Neural cell (in vitro differentiated cells): ENCODE measurements at regions not wholly inside any gene's neighbourhood (a gene's known extent, or its start where the extent isn't known, plus 50 kb on each side); places are given as distances from the start of the nearest gene placed in this dataset.

Experiments
- H2AFZ ChIP-seq: fragments of 200-600, 300-800 bp; sonication (generic), shearing (Covaris generic); 2 replicates; pipeline ENCODE4 v1.6.0; 2014; ENCODE audit warnings: low read depth, mild to moderate bottlenecking, antibody characterized with exemption, low read length, moderate library complexity
- H3F3A ChIP-seq: fragments of 200-600 bp; shearing (Covaris generic); 2 replicates; pipeline ENCODE4 v1.6.1; 2016; ENCODE audit warnings: mild to moderate bottlenecking, moderate library complexity, mixed read lengths, antibody characterized with exemption, low read length; ENCODE audit not compliant: insufficient read depth, poor library complexity, severe bottlenecking
- H3K27ac ChIP-seq: fragments of 200-600, 300-800 bp; sonication (generic), shearing (Covaris generic); 2 replicates; pipeline ENCODE4 v1.5.1; 2014; ENCODE audit warnings: mild to moderate bottlenecking, low read length, moderate library complexity
- H3K27me3 ChIP-seq: fragments of 300-800, 200-600 bp; sonication (generic), shearing (Covaris generic); 2 replicates; pipeline ENCODE4 v1.6.0; 2014; ENCODE audit warnings: mild to moderate bottlenecking, low read depth, low read length, moderate library complexity; ENCODE audit not compliant: insufficient read depth
- H3K36me3 ChIP-seq: fragments of 300-800, 200-600 bp; sonication (generic), shearing (Covaris generic); 2 replicates; pipeline ENCODE4 v1.5.1; 2014; ENCODE audit warnings: mild to moderate bottlenecking, antibody characterized with exemption, low read length, moderate library complexity; ENCODE audit not compliant: insufficient read depth
- H3K4me2 ChIP-seq: fragments of 300-800, 200-600 bp; sonication (generic), shearing (Covaris generic); 2 replicates; pipeline ENCODE4 v1.6.0; 2014; ENCODE audit warnings: mild to moderate bottlenecking, low read length
- H3K4me3 ChIP-seq: fragments of 300-800, 200-600 bp; sonication (generic), shearing (Covaris generic); 2 replicates; pipeline ENCODE4 v1.5.1; 2014; ENCODE audit warnings: mild to moderate bottlenecking, low read length, moderate library complexity
- H3K79me2 ChIP-seq: fragments of 200-600 bp; shearing (Covaris generic); replicated peaks from 2 replicates; pipeline ENCODE4 v1.6.0; 2014; ENCODE audit warnings: mild to moderate bottlenecking, low read length, moderate library complexity; ENCODE audit not compliant: insufficient read depth
- H3K9ac ChIP-seq: fragments of 300-800, 200-600 bp; sonication (generic), shearing (Covaris generic); 2 replicates; pipeline ENCODE4 v1.6.1; 2016; ENCODE audit warnings: mild to moderate bottlenecking, low read length, mixed read lengths
- H3K9me2 ChIP-seq: fragments of 200-600 bp; shearing (Covaris generic); 2 replicates; pipeline ENCODE4 v1.6.1; 2016; ENCODE audit warnings: mild to moderate bottlenecking, low read length, mixed read lengths; ENCODE audit not compliant: insufficient read depth
- H3K9me3 ChIP-seq: fragments of 200-600, 300-800 bp; sonication (generic), shearing (Covaris generic); 2 replicates; pipeline ENCODE4 v1.6.1; 2016; ENCODE audit warnings: mild to moderate bottlenecking, mixed run types, low read length, moderate library complexity, mixed read lengths
- H4K20me1 ChIP-seq: fragments of 200-600 bp; shearing (Covaris generic); 2 replicates; pipeline ENCODE4 v1.6.1; 2016; ENCODE audit warnings: mild to moderate bottlenecking, mixed run types; ENCODE audit not compliant: insufficient read depth
- CTCF ChIP-seq: fragments of 450-650 bp; IDR thresholded peaks from 2 replicates; pipeline ENCODE4 v1.5.1; 2014; ENCODE audit warnings: antibody characterized with exemption, mild to moderate bottlenecking, moderate library complexity; ENCODE audit not compliant: poor library complexity, severe bottlenecking
- EP300 ChIP-seq: fragments of 450-650 bp; conservative IDR thresholded peaks from 2 replicates; pipeline ENCODE4 v1.6.1; 2014; ENCODE audit warnings: antibody characterized with exemption, mild to moderate bottlenecking, moderate library complexity; ENCODE audit not compliant: poor library complexity, severe bottlenecking
- EZH2 ChIP-seq: fragments of 200-600, 300-800 bp; shearing (Covaris generic), sonication (generic); IDR thresholded peaks from 2 replicates; pipeline ENCODE4 v1.6.1; 2014; ENCODE audit warnings: antibody characterized with exemption, low read length, borderline replicate concordance, mild to moderate bottlenecking; ENCODE audit not compliant: insufficient read depth, poor library complexity, severe bottlenecking
- MXI1 ChIP-seq: fragments of 450-650 bp; conservative IDR thresholded peaks from 2 replicates; pipeline ENCODE4 v1.6.1; 2014; ENCODE audit warnings: antibody characterized with exemption, mild to moderate bottlenecking; ENCODE audit not compliant: poor library complexity, severe bottlenecking
- POLR2AphosphoS5 ChIP-seq: IDR thresholded peaks from 2 replicates; pipeline ENCODE4 v1.6.1; 2012
- RAD21 ChIP-seq: fragments of 450-650 bp; conservative IDR thresholded peaks from 2 replicates; pipeline ENCODE4 v1.6.1; 2014; ENCODE audit warnings: antibody characterized with exemption, mild to moderate bottlenecking, moderate library complexity
- SMC3 ChIP-seq: fragments of 450-650 bp; conservative IDR thresholded peaks from 2 replicates; pipeline ENCODE4 v1.6.1; 2014; ENCODE audit warnings: antibody characterized with exemption, mild to moderate bottlenecking, moderate library complexity; ENCODE audit not compliant: poor library complexity
- TAF1 ChIP-seq: IDR thresholded peaks from 2 replicates; pipeline ENCODE4 v1.6.1; 2012; ENCODE audit warnings: low read depth
- TF ChIP-seq, protein P1 (sequence below): IDR thresholded peaks from 2 replicates; pipeline ENCODE4 v1.6.1; 2012; ENCODE audit warnings: borderline replicate concordance

DNA sequence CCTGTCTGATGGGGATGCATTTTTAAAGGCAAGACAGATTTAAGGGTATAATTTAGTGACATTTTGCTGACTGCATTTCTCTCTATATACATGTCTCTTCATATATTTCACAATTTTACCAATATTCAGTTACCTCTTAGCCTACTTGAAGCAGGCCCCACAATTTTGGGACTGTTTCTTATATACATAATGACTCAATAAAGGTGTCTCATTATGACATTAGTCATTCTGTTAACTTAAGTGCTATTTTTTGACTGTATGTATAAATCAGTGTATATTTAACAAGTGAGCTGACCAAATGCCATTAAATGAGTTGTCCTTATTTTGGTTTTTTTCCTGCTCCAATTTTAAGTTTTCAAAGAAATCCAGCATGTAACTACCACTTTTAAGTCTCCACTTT, 313.3 kb downstream of the SOX4 start:
- Histone ChIP-seq H3K27ac (no peak overlapping the region), H3K36me3 (no peaks in the 10 kb centered on the region), H3K4me3 (no peak overlapping the region), H3F3A (no peaks in the 10 kb centered on the region), H3K27me3 (no peaks in the 10 kb centered on the region), H3K4me2 (no peak overlapping the region), H3K9me2 (no peaks in the 10 kb centered on the region), H3K9ac (no peak overlapping the region), H3K9me3 (no peaks in the 10 kb centered on the region), H3K79me2 (peaks cover 10% of the 10 kb centered on the region), H2AFZ (no peak overlapping the region), H4K20me1 (no peaks in the 10 kb centered on the region)
- TF ChIP-seq SMC3 (no peak), EP300 (no peak), RAD21 (no peak), MXI1 (no peak), EZH2 (no peak), POLR2AphosphoS5 (no peak), CTCF (no peak), TAF1 (no peak)
- TF ChIP-seq, protein P1, sequence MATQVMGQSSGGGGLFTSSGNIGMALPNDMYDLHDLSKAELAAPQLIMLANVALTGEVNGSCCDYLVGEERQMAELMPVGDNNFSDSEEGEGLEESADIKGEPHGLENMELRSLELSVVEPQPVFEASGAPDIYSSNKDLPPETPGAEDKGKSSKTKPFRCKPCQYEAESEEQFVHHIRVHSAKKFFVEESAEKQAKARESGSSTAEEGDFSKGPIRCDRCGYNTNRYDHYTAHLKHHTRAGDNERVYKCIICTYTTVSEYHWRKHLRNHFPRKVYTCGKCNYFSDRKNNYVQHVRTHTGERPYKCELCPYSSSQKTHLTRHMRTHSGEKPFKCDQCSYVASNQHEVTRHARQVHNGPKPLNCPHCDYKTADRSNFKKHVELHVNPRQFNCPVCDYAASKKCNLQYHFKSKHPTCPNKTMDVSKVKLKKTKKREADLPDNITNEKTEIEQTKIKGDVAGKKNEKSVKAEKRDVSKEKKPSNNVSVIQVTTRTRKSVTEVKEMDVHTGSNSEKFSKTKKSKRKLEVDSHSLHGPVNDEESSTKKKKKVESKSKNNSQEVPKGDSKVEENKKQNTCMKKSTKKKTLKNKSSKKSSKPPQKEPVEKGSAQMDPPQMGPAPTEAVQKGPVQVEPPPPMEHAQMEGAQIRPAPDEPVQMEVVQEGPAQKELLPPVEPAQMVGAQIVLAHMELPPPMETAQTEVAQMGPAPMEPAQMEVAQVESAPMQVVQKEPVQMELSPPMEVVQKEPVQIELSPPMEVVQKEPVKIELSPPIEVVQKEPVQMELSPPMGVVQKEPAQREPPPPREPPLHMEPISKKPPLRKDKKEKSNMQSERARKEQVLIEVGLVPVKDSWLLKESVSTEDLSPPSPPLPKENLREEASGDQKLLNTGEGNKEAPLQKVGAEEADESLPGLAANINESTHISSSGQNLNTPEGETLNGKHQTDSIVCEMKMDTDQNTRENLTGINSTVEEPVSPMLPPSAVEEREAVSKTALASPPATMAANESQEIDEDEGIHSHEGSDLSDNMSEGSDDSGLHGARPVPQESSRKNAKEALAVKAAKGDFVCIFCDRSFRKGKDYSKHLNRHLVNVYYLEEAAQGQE = no peak

- Histone ChIP-seq H3K27ac (no peak overlapping the region), H3K9me3 (no peaks in the 10 kb centered on the region), H2AFZ (no peak overlapping the region), H3K9me2 (no peaks in the 10 kb centered on the region), H3K9ac (no peak overlapping the region), H3K79me2 (peaks cover 10% of the 10 kb centered on the region), H3K4me3 (no peak overlapping the region), H3F3A (no peaks in the 10 kb centered on the region), H3K36me3 (no peaks in the 10 kb centered on the region), H3K4me2 (no peak overlapping the region), H3K27me3 (no peaks in the 10 kb centered on the region), H4K20me1 (no peaks in the 10 kb centered on the region)
- no peak for TF ChIP-seq SMC3
- TF ChIP-seq EZH2 = no peak
- no peak for TF ChIP-seq RAD21
- no peak for TF ChIP-seq EP300
- no peak for TF ChIP-seq POLR2AphosphoS5
- TF ChIP-seq CTCF = no peak
- TF ChIP-seq, protein P1 = no peak
- no peak for TF ChIP-seq TAF1
- TF ChIP-seq MXI1 = no peak
Observed at GRCh38 chr6:21907291-21907690, 313.7 kb downstream of the SOX4 start.
